ENCODE measurements at regions not wholly inside any gene's neighbourhood (a gene's known extent, or its start where the extent isn't known, plus 50 kb on each side); places are given as distances from the start of the nearest gene placed in this dataset.

DNA sequence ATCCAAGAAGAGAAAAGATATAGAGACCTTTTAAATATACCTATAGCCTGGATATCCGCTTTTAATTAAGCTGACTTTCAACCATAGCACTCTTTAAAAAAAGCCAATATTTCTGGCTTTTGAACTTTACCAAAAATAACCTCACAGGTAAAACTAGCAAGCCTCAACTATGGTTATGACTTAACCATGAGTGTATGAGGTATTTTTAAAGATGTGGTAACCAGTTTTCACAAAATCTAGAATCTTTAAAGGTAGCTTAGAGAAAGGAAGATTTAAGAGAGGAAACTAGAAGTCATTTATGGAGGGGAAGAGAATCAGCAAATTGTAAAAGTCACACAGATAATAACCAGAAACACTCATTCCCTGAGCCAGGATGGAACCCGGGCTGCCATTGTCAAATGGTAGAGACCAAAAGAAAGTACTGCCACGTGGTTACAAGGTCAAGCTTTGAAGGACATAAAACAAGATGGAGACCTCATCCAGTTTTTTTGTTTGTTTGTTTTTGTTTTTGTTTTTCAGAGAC is 288.4 kb upstream of the RGS18 start:
- TF ChIP-seq CTCF (IDR thresholded peaks at IDR 0.05; ENCODE audit: low read depth, low read length), result no peak
- TF ChIP-seq POLR2A (IDR thresholded peaks at IDR 0.05; ENCODE audit: extremely low read depth, insufficient read length), result no peak
- TF ChIP-seq MYC (IDR thresholded peaks at IDR 0.05; ENCODE audit: low read depth, low read length), result no peak
- TF ChIP-seq, protein P1, sequence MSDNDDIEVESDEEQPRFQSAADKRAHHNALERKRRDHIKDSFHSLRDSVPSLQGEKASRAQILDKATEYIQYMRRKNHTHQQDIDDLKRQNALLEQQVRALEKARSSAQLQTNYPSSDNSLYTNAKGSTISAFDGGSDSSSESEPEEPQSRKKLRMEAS (IDR thresholded peaks at IDR 0.05; ENCODE audit: low read depth, low read length), result no peak

Data from NB4 (cell line).